ENCODE measurements at regions not wholly inside any gene's neighbourhood (a gene's known extent, or its start where the extent isn't known, plus 50 kb on each side); places are given as distances from the start of the nearest gene placed in this dataset.

DNA sequence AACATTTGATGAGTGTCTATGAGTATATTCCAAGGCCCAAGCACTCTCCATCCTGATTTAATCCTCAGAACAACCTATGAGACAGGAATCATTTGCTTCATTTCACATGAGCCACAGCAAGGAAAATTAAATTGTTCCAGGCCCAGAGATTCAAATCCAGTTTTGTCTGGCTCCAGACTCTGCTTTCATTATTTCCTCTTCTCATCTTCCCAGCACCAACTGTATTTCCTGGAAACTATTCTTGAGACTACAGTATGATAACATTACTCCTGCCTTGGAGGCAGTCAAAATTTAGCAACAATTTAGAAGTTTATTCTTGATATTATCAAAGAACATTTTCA is 194.5 kb downstream of the ZNF608 start:
- TF ChIP-seq, protein P1, sequence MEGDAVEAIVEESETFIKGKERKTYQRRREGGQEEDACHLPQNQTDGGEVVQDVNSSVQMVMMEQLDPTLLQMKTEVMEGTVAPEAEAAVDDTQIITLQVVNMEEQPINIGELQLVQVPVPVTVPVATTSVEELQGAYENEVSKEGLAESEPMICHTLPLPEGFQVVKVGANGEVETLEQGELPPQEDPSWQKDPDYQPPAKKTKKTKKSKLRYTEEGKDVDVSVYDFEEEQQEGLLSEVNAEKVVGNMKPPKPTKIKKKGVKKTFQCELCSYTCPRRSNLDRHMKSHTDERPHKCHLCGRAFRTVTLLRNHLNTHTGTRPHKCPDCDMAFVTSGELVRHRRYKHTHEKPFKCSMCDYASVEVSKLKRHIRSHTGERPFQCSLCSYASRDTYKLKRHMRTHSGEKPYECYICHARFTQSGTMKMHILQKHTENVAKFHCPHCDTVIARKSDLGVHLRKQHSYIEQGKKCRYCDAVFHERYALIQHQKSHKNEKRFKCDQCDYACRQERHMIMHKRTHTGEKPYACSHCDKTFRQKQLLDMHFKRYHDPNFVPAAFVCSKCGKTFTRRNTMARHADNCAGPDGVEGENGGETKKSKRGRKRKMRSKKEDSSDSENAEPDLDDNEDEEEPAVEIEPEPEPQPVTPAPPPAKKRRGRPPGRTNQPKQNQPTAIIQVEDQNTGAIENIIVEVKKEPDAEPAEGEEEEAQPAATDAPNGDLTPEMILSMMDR (conservative IDR thresholded peaks at IDR 0.05; ENCODE audit: low read length), result no peak
- TF ChIP-seq EZH2phosphoT487 (IDR thresholded peaks at IDR 0.05; ENCODE audit: borderline replicate concordance, low read depth, low read length), result no peak
